HG03097 (cell line): ENCODE measurements at regions not wholly inside any gene's neighbourhood (a gene's known extent, or its start where the extent isn't known, plus 50 kb on each side); places are given as distances from the start of the nearest gene placed in this dataset.
"Not testable (repeated sequence)": the region's sequence is repeated elsewhere in the genome, so short reads cannot be mapped to it uniquely, and the experiment has no call there.

ENCODE experiments used
- ATAC-seq: cut with Tn5 transposase; IDR thresholded peaks from one replicate; pipeline ENCODE4 v1.9.1; 2021; ENCODE audit not compliant: unreplicated experiment, low FRiP score

GRCh38 chr4:132642016-132642817, 506.9 kb upstream of the PCDH10 start:
- no peak for ATAC-seq

GRCh38 chr4:132646186-132646585, 502.9 kb upstream of the PCDH10 start:
- peak; percentile 69 for ATAC-seq

DNA sequence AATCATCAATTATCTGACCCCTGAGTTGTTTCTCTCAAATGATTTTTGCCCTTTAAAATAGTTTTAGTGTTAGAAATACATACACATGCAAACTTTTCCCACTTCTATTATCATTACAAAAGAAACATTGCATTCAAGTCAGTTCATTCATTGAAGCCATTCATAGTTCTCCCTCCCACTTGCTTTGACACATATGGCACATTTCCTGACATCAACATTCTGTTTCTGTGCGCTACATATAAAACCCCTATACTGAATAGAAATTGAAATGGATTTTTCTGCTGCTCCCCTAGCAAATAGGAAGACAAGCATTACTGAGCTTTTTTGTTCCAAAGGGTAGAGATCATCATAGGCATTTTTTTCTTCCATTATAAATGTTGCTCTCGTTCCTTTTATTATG, 497.9 kb upstream of the PCDH10 start:
- no peak for ATAC-seq

- ATAC-seq = no peak
These were observed 488.9 kb upstream of the PCDH10 start for GRCh38 chr4:132660181-132660580.

DNA sequence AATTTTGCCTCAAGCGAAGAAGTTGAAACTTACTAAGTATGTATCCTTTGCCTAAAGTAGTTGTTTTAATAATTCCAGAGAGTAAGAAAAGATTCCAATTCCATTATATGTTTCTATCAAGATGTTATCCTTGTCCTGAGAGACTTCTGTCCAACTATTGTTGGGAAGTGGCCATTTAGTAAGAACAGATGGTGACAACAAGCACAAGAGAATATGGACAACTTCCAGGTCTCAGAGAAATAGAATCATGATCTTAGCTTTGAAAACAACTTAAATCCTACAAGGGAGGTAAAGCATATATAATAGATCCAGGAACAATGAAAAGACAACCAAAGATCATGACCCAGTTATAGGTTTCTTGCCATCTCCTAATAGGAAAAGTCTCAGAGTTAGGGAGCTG, 486.6 kb upstream of the PCDH10 start:
- no peak for ATAC-seq

DNA sequence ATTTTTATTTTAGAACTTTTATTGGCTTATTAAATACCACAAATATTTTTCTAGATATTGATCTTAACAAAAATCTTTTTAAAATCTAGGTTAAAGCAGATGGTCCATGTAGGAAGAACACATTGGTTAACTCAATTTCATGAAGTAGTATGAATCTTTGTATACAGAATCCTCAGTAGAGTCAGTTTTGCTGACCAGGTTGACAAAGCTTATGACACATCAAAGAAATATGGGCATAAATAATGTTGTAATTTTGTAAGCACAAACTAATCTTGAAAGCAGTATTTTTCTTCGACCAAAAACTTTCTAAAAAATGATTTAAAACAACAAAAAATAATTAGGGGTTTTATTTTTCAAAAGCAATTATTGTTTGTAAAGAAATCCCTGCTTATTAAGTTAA, 479.3 kb upstream of the PCDH10 start:
- ATAC-seq = no peak

DNA sequence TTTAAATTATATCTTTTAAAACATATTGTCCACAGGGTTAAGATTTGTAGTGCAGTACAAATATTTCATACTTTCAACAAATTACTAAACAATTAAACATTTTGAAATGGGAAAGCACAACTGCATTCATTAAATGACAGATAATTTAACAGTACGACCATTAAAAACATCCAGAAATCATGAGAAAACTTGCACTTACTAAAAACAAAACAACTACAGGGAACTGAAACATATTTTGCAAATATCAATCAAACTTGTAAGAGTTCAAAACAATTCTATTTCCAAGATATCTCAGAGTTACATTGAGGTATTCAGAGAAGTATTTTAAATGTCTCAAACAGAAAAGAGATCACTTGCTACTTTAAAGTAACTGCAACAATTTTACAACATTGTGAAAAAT, 478.5 kb upstream of the PCDH10 start:
- ATAC-seq = no peak

- no peak for ATAC-seq
These were observed 465.1 kb upstream of the PCDH10 start for GRCh38 chr4:132683957-132684356.

GRCh38 chr4:132691026-132691425, 458.1 kb upstream of the PCDH10 start:
- no peak for ATAC-seq

DNA sequence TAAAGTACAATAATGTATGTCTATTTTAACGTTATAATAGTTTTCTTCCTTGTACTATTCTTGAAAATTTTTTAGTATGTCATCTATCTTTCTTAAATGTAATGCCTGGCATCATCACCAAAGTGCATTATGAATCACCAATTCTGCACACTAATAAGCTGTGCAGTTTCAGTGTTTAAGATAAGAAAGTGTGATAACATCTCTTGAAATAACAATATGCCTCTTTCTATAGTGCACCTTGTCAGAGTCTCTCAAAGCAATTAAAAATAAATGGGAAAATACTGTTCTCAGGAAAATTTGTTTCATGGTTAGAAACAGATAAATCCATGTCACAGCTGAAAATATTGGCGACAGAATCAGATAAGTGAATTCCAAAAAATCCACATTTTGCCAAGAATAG, 457.4 kb upstream of the PCDH10 start:
- no peak for ATAC-seq

GRCh38 chr4:132694775-132695174, 454.3 kb upstream of the PCDH10 start:
- ATAC-seq = no peak

- not testable (repeated sequence) for ATAC-seq
These were observed 451.6 kb upstream of the PCDH10 start for GRCh38 chr4:132697505-132697904.

- ATAC-seq = no peak
These were observed 441.1 kb upstream of the PCDH10 start for GRCh38 chr4:132707955-132708354.

- no peak for ATAC-seq
These were observed 440.0 kb upstream of the PCDH10 start for GRCh38 chr4:132709056-132709455.

DNA sequence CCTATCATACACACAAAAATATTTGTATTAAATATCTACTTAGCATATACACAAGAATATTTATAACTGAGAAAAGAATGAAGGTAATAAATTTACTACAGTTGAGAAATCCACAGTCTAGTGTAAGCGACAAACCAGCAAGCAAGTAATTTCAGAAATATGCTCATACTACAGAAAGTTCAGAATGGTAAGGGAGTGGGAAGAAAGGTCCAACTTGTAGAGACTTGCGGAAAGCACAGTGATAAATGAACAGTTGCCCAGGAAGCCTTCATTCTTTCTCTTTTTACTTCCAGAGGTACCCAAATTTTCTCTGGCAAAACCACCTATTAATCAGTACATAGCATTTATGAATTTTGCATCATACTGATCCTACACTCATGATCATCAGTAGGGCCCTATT, 438.1 kb upstream of the PCDH10 start:
- ATAC-seq = no peak

GRCh38 chr4:132737344-132737743, 411.8 kb upstream of the PCDH10 start:
- no peak for ATAC-seq

DNA sequence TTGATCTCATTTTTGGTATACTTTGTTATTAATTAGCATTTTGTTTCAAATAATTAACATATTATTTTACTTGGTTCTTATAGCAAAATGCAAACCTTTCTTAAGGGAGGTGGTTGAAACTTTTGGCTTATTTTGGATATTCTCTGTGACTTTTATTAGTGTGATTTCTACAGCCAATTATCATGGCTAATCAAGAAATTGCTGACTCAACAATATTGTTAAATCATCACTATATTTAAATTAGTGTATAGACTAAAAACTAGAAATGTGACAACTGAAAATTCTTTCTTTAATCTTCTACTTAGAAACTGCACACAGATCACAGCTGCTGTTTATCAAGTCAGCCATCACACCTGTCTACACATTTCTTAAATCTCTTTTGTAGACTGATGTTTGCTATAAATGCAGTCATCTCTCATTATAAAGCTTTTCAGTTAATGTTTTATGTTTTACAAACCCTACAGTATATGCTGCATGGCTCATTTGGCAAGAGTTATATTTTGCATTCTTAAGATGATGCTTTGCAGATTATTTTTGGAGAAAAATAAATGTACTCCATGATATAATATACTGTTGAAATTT, 389.8 kb upstream of the PCDH10 start:
- no peak for ATAC-seq

DNA sequence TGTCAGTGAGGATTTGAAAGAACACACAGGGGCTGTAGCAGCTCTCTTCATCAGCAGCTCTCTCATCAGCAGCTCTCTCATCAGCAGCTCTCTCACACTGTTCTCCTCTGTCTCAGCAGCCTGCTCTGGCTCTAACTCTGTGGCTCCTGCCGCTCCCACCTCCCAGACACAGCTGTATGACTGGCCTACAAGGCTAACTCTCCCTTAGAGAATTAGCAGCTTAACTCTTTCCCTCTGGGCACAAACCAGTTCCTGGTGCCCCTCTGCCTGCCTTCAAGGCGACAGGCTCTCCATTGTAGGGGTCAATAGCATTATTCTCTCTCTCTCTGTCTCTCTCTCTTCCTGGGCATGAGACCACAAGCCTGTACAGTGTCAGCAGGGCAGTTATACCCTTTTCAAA, 385.6 kb upstream of the PCDH10 start:
- ATAC-seq = no peak

GRCh38 chr4:132767901-132768300, 381.2 kb upstream of the PCDH10 start:
- ATAC-seq = no peak

DNA sequence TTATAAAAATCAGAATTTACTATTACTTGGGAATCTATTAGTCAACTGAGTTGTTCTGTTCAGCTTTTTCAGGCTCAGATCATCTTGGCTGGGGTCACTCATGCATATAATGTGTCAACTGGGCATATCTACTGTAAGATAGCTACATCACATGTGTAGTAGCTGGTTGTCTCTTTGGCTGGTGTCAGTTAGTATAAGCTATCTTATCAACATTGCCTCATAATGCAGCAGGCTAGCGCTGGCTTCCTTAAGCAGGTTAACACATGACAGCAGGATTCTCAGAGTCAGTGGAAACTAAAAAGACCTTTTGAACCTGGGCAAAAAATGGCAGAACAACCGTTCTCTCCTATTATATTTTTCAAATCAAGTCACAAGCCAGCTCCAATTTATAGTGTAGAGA, 378.3 kb upstream of the PCDH10 start:
- ATAC-seq = no peak

GRCh38 chr4:132792310-132792709, 356.8 kb upstream of the PCDH10 start:
- ATAC-seq = no peak

DNA sequence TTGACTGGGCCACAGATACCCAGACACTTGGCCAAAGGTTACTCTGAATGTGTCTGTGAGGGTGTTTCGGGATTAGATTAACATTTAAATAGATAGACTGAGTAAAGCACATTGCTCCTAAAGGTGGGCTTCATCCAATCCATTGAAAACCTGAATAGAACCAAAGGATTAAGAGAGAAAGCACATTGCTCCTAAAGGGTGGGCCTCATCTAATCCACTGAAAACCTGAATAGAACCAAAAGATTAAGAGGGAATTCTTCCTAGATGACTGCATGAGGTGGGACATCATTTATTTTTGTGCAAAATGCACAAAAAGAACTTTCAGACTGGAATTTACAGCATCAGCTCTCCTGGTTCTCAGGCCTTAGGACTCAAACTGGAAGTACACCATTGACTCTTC, 351.2 kb upstream of the PCDH10 start:
- ATAC-seq = no peak
